GM23338 (cell line): ENCODE measurements at regions not wholly inside any gene's neighbourhood (a gene's known extent, or its start where the extent isn't known, plus 50 kb on each side); places are given as distances from the start of the nearest gene placed in this dataset.

Source experiments
- ATAC-seq: fragments of 200-7000 bp; cut with Tn5 transposase; 3 replicates; pipeline ENCODE4 v1.9.1; 2020
- DNase-seq: peaks from one replicate; pipeline ENCODE4 v3.0.0-alpha.2; 2015; ENCODE audit warnings: low spot score
- H2AFZ ChIP-seq: fragments of 200-600 bp; sonication (generic); 2 replicates; pipeline ENCODE4 v1.8.0; 2016; ENCODE audit warnings: antibody characterized with exemption, mild to moderate bottlenecking, moderate library complexity
- H3F3A ChIP-seq: fragments of 200-600 bp; sonication (generic); replicated peaks from 2 replicates; pipeline ENCODE4 v1.8.0; 2017; ENCODE audit warnings: antibody characterized with exemption, mixed run types, low read depth
- H3K27ac ChIP-seq: fragments of 200-600 bp; sonication (generic); 2 replicates; pipeline ENCODE4 v1.6.1; 2016; ENCODE audit warnings: low read depth
- H3K27me3 ChIP-seq: fragments of 200-600 bp; sonication (generic); 2 replicates; pipeline ENCODE4 v1.8.0; 2016; ENCODE audit warnings: mild to moderate bottlenecking, mixed run types, moderate library complexity; ENCODE audit not compliant: insufficient read depth
- H3K36me3 ChIP-seq: fragments of 200-600 bp; sonication (generic); 2 replicates; pipeline ENCODE4 v1.8.0; 2016; ENCODE audit warnings: mild to moderate bottlenecking; ENCODE audit not compliant: insufficient read depth
- H3K4me1 ChIP-seq: fragments of 200-600 bp; sonication (generic); 2 replicates; pipeline ENCODE4 v1.8.0; 2016; ENCODE audit warnings: mild to moderate bottlenecking, moderate library complexity; ENCODE audit not compliant: insufficient read depth
- H3K4me2 ChIP-seq: fragments of 200-600 bp; sonication (generic); 2 replicates; pipeline ENCODE4 v1.7.1; 2017; ENCODE audit warnings: mixed run types
- H3K4me3 ChIP-seq: fragments of 200-600 bp; sonication (generic); 2 replicates; pipeline ENCODE4 v1.6.1; 2016; ENCODE audit warnings: mixed run types
- H3K79me2 ChIP-seq: fragments of 200-600 bp; sonication (generic); replicated peaks from 2 replicates; pipeline ENCODE4 v1.8.0; 2017; ENCODE audit warnings: mild to moderate bottlenecking; ENCODE audit not compliant: insufficient read depth
- H3K9me2 ChIP-seq: fragments of 200-600 bp; sonication (generic); 2 replicates; pipeline ENCODE4 v1.8.0; 2017; ENCODE audit not compliant: insufficient read depth
- H4K20me1 ChIP-seq: fragments of 200-600 bp; sonication (generic); replicated peaks from 2 replicates; pipeline ENCODE4 v1.8.0; 2017; ENCODE audit warnings: mild to moderate bottlenecking; ENCODE audit not compliant: insufficient read depth
- H3K27ac Mint-ChIP-seq: 2 replicates; pipeline ENCODE4 v1.8.0; 2020; ENCODE audit warnings: inconsistent platforms, mild to moderate bottlenecking, moderate library complexity, mixed read lengths
- H3K27me3 Mint-ChIP-seq: 3 replicates; pipeline ENCODE4 v1.8.0; 2022; ENCODE audit warnings: low read depth, mild to moderate bottlenecking, moderate library complexity, mixed read lengths, inconsistent platforms; ENCODE audit not compliant: insufficient read depth, poor library complexity
- H3K36me3 Mint-ChIP-seq: 3 replicates; pipeline ENCODE4 v1.8.0; 2021; ENCODE audit warnings: low read depth, mild to moderate bottlenecking, inconsistent platforms, moderate library complexity, mixed read lengths
- H3K4me1 Mint-ChIP-seq: 3 replicates; pipeline ENCODE4 v1.8.0; 2020; ENCODE audit warnings: mild to moderate bottlenecking, inconsistent platforms, mixed read lengths
- H3K4me3 Mint-ChIP-seq: 3 replicates; pipeline ENCODE4 v1.8.0; 2021; ENCODE audit warnings: moderate library complexity, mild to moderate bottlenecking, inconsistent platforms, mixed read lengths
- H3K9me3 Mint-ChIP-seq: 3 replicates; pipeline ENCODE4 v1.8.0; 2020; ENCODE audit warnings: moderate library complexity, mild to moderate bottlenecking, inconsistent platforms, mixed read lengths
- CREB1 ChIP-seq: fragments of 250-450 bp; sonication (Bioruptor Pico); IDR thresholded peaks from 2 replicates; pipeline ENCODE4 v1.5.0; 2020; ENCODE audit warnings: low read depth, mild to moderate bottlenecking, moderate library complexity
- EZH2 ChIP-seq: fragments of 200-600 bp; sonication (generic); IDR thresholded peaks from one replicate; pipeline ENCODE4 v1.8.0; 2017; ENCODE audit warnings: antibody characterized with exemption, mild to moderate bottlenecking, low read depth; ENCODE audit not compliant: unreplicated experiment
- EZH2phosphoT487 ChIP-seq: fragments of 200-600 bp; sonication (generic); IDR thresholded peaks from one replicate; pipeline ENCODE4 v1.8.1; 2018; ENCODE audit warnings: antibody characterized with exemption; ENCODE audit not compliant: unreplicated experiment
- JUNB ChIP-seq: IDR thresholded peaks from one replicate; pipeline ENCODE4 v1.6.1; 2016; ENCODE audit warnings: antibody characterized with exemption; ENCODE audit not compliant: unreplicated experiment
- NANOG ChIP-seq: IDR thresholded peaks from 2 replicates; pipeline ENCODE4 v1.6.1; 2016; ENCODE audit warnings: antibody characterized with exemption, borderline replicate concordance
- POLR2AphosphoS5 ChIP-seq: IDR thresholded peaks from 2 replicates; pipeline ENCODE4 v1.6.1; 2016; ENCODE audit warnings: antibody characterized with exemption, low read depth
- STAT1 ChIP-seq: IDR thresholded peaks from one replicate; pipeline ENCODE4 v1.6.1; 2016; ENCODE audit warnings: antibody characterized with exemption; ENCODE audit not compliant: unreplicated experiment
- ZNF114 ChIP-seq: fragments of 250-450 bp; sonication (Bioruptor Pico); IDR thresholded peaks from 2 replicates; pipeline ENCODE4 v1.5.0; 2020; ENCODE audit warnings: mild to moderate bottlenecking, moderate library complexity
- ZNF331 ChIP-seq: fragments of 250-450 bp; sonication (Bioruptor Pico); IDR thresholded peaks from 2 replicates; pipeline ENCODE4 v1.5.0; 2020; ENCODE audit warnings: low read depth, mild to moderate bottlenecking, moderate library complexity
- ZNF462 ChIP-seq: fragments of 250-450 bp; sonication (Bioruptor Pico); IDR thresholded peaks from 2 replicates; pipeline ENCODE4 v1.5.0; 2020; ENCODE audit warnings: mild to moderate bottlenecking, moderate library complexity
- TF ChIP-seq, protein P1 (sequence below): IDR thresholded peaks from 2 replicates; pipeline ENCODE4 v1.6.1; 2016; ENCODE audit warnings: antibody characterized with exemption
- TF ChIP-seq, protein P2 (sequence below), 2 experiments: fragments of 200-600 bp in 1 of 2; sonication (generic) in 1 of 2; conservative IDR thresholded peaks; 2 replicates each; pipeline versions ENCODE4 v1.5.1 to v1.6.1; 2016 to 2017; ENCODE audit warnings: antibody characterized with exemption in 2 of 2, low read depth in 2 of 2, mild to moderate bottlenecking in 2 of 2, moderate library complexity in 1 of 2
- TF ChIP-seq, protein P3 (sequence below): IDR thresholded peaks from one replicate; pipeline ENCODE4 v1.6.1; 2018; ENCODE audit warnings: antibody characterized with exemption; ENCODE audit not compliant: unreplicated experiment

DNA sequence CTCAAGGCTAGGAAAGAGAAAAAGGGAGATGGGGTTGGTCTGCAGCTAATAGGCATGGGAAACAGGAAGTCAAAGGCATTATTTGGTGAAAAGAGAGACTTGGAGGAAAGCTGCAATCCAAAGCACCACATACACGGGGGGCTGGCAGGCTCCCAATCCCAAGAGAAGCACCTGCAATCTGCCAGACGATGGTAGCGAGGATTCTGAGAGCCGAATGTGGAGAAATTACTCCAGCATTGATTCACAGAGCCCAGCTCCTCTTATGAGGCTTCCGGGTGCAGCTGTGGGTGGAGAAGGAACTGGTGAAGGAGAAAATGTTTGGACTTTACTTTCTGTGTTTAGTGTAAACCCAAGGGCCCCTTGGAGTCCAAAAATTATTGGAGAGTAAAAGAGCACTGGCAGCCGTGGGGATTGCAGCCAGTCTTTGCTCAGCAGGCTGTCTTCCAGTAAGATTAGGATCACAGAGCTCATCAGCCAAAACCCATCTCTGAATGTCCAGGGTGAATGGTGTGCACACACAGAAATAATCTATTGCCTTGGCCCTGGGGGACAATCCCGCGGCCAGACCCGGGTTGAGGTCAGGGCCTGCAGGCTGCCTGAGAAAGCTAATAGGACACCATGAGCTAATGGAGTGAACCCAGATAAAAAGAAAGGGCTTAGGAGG, 197.6 kb downstream of the KIT start:
- H3K9me3 Mint-ChIP-seq: no peaks in the 10 kb centered on the region
- no peak overlapping the region for H2AFZ ChIP-seq
- H3F3A ChIP-seq: no peaks in the 10 kb centered on the region
- no peaks in the 10 kb centered on the region for H3K4me1 ChIP-seq
- no peaks in the 10 kb centered on the region for H4K20me1 ChIP-seq
- no peak overlapping the region for H3K27ac Mint-ChIP-seq
- H3K36me3 Mint-ChIP-seq: no peaks in the 10 kb centered on the region
- H3K4me2 ChIP-seq: no peak overlapping the region
- no peak for TF ChIP-seq ZNF114 (CRISPR knock-in tag)
- TF ChIP-seq ZNF462 (CRISPR knock-in tag): no peak
- TF ChIP-seq, protein P1, sequence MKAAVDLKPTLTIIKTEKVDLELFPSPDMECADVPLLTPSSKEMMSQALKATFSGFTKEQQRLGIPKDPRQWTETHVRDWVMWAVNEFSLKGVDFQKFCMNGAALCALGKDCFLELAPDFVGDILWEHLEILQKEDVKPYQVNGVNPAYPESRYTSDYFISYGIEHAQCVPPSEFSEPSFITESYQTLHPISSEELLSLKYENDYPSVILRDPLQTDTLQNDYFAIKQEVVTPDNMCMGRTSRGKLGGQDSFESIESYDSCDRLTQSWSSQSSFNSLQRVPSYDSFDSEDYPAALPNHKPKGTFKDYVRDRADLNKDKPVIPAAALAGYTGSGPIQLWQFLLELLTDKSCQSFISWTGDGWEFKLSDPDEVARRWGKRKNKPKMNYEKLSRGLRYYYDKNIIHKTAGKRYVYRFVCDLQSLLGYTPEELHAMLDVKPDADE: no peak
- no peak for TF ChIP-seq STAT1
- TF ChIP-seq NANOG: no peak
- no peak for TF ChIP-seq ZNF331
- no peak for TF ChIP-seq EZH2
- TF ChIP-seq, protein P2, sequence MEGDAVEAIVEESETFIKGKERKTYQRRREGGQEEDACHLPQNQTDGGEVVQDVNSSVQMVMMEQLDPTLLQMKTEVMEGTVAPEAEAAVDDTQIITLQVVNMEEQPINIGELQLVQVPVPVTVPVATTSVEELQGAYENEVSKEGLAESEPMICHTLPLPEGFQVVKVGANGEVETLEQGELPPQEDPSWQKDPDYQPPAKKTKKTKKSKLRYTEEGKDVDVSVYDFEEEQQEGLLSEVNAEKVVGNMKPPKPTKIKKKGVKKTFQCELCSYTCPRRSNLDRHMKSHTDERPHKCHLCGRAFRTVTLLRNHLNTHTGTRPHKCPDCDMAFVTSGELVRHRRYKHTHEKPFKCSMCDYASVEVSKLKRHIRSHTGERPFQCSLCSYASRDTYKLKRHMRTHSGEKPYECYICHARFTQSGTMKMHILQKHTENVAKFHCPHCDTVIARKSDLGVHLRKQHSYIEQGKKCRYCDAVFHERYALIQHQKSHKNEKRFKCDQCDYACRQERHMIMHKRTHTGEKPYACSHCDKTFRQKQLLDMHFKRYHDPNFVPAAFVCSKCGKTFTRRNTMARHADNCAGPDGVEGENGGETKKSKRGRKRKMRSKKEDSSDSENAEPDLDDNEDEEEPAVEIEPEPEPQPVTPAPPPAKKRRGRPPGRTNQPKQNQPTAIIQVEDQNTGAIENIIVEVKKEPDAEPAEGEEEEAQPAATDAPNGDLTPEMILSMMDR (conservative IDR thresholded peaks at IDR 0.05; ENCODE audit: low read depth in 2 of 2): no peak
- no peak for TF ChIP-seq CREB1
- TF ChIP-seq JUNB: no peak
- TF ChIP-seq EZH2phosphoT487: no peak
- TF ChIP-seq, protein P3, sequence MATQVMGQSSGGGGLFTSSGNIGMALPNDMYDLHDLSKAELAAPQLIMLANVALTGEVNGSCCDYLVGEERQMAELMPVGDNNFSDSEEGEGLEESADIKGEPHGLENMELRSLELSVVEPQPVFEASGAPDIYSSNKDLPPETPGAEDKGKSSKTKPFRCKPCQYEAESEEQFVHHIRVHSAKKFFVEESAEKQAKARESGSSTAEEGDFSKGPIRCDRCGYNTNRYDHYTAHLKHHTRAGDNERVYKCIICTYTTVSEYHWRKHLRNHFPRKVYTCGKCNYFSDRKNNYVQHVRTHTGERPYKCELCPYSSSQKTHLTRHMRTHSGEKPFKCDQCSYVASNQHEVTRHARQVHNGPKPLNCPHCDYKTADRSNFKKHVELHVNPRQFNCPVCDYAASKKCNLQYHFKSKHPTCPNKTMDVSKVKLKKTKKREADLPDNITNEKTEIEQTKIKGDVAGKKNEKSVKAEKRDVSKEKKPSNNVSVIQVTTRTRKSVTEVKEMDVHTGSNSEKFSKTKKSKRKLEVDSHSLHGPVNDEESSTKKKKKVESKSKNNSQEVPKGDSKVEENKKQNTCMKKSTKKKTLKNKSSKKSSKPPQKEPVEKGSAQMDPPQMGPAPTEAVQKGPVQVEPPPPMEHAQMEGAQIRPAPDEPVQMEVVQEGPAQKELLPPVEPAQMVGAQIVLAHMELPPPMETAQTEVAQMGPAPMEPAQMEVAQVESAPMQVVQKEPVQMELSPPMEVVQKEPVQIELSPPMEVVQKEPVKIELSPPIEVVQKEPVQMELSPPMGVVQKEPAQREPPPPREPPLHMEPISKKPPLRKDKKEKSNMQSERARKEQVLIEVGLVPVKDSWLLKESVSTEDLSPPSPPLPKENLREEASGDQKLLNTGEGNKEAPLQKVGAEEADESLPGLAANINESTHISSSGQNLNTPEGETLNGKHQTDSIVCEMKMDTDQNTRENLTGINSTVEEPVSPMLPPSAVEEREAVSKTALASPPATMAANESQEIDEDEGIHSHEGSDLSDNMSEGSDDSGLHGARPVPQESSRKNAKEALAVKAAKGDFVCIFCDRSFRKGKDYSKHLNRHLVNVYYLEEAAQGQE: no peak
- TF ChIP-seq POLR2AphosphoS5: no peak
- peaks cover 3% of the 10 kb centered on the region; the same call in 1 of the 2 replicates for H3K9me2 ChIP-seq
- DNase-seq (no peak), ATAC-seq (no peak)
- H3K36me3 ChIP-seq: no peaks in the 10 kb centered on the region
- H3K4me1 Mint-ChIP-seq: no peaks in the 10 kb centered on the region
- H3K27me3 Mint-ChIP-seq: peaks cover 1% of the 10 kb centered on the region
- H3K27ac ChIP-seq: no peak overlapping the region
- H3K4me3 Mint-ChIP-seq: no peak overlapping the region
- H3K27me3 ChIP-seq: no peaks in the 10 kb centered on the region
- H3K4me3 ChIP-seq: no peak overlapping the region
- no peaks in the 10 kb centered on the region for H3K79me2 ChIP-seq
